ENCODE measurements at regions not wholly inside any gene's neighbourhood (a gene's known extent, or its start where the extent isn't known, plus 50 kb on each side); places are given as distances from the start of the nearest gene placed in this dataset.
"Not testable (repeated sequence)": the region's sequence is repeated elsewhere in the genome, so short reads cannot be mapped to it uniquely, and the experiment has no call there.

DNA sequence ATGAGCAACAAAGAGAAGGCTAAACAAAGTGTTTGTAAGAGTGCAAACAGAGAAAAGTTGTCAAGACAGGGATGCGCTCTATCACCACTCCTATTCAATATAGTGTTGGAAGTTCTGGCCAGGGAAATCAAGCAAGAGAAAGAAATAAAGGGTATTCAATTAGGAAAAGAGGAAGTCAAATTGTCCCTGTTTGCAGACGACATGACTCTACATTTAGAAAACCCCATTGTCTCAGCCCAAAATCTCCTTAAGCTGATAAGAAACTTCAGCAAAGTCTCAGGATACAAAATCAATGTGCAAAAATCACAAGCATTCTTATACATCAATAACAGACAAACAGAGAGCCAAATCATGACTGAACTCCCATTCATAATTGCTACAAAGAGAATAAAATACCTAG, 143.4 kb upstream of the POGK start:
- TF ChIP-seq, protein P1, sequence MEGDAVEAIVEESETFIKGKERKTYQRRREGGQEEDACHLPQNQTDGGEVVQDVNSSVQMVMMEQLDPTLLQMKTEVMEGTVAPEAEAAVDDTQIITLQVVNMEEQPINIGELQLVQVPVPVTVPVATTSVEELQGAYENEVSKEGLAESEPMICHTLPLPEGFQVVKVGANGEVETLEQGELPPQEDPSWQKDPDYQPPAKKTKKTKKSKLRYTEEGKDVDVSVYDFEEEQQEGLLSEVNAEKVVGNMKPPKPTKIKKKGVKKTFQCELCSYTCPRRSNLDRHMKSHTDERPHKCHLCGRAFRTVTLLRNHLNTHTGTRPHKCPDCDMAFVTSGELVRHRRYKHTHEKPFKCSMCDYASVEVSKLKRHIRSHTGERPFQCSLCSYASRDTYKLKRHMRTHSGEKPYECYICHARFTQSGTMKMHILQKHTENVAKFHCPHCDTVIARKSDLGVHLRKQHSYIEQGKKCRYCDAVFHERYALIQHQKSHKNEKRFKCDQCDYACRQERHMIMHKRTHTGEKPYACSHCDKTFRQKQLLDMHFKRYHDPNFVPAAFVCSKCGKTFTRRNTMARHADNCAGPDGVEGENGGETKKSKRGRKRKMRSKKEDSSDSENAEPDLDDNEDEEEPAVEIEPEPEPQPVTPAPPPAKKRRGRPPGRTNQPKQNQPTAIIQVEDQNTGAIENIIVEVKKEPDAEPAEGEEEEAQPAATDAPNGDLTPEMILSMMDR (IDR thresholded peaks at IDR 0.05 in 4 of 5, conservative IDR thresholded peaks at IDR 0.05 in 1 of 5): not testable (repeated sequence)
- not testable (repeated sequence) for TF ChIP-seq POLR2A (IDR thresholded peaks at IDR 0.05)

Measured in gastrocnemius medialis (tissue), 4 donors.